ENCODE measurements at regions not wholly inside any gene's neighbourhood (a gene's known extent, or its start where the extent isn't known, plus 50 kb on each side); places are given as distances from the start of the nearest gene placed in this dataset.
"Not testable (repeated sequence)": the region's sequence is repeated elsewhere in the genome, so short reads cannot be mapped to it uniquely, and the experiment has no call there.

DNA sequence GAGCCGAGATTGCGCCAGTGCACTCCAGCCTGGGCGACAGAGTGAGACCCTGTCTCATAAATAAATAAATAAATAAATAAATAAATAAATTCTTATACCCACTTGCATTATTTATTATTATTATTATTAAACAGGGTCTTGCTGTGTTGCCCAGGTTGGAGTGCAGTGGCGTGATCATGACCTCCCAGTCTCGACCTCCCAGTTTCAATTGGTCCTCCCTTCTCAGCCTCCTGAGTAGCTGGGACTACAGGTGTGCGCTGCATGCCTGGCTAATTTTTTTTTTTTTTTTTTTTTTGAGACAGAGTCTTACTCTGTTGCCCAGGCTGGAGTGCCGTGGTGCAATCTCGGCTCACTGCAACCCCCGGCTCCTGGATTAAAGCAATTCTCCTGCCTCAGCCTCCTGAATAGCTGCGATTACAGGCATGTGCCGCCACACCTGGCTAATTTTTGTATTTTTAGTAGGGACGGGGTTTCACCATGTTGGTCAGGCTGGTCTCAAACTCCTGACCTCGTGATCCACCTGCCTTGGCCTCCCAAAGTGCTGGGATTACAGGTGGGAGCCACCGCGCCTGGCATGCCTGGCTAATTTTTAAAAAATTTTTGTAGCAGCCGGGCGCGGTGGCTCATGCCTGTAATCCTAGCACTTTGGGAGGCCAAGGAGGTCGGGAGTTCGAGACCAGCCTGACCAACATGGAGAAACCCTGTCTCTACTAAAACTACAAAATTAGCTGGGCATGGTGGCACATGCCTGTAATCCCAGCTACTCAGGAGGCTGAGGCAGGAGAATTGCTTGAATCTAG is 150.2 kb downstream of the SEC14L1 start:
- DNase-seq: not testable (repeated sequence)

DNA sequence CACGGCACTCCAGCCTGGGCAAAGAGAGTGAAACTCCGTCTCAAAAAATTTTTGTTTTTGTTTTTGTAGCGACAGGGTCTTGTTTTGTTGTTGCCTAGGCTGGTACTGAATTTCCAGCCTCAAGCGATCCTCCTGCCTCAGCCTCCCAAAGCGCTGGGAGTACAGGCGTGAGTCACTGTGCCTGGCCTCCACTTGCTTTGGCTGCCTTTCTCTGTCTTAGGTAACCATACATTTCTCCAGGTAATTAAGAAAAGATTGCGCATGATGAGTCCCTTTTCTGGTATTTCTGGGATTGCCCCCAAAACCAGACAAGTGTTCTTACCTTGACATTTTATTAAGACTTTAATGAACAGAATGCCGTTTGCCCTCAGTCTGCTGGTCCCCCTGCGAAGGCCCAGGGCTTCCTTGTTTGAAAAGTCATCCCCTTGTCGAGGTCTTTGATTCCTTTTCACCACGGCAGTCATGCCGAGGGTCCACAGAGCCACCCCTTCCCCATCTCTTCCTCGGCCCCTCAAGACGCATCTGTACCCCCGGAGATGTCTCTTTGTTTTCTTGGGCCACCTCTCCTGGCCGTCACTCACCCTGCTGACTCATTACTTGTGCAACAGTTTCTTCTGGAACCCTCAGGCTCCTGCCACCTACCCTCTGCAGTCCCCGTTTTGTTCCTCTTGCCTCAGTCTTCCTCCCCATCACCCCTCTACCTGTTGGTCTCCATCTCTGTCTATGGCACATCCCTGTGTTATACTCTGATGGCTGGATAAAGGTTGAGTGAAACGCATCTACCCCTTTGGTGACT is 151.0 kb downstream of the SEC14L1 start:
- DNase-seq: no peak

DNA sequence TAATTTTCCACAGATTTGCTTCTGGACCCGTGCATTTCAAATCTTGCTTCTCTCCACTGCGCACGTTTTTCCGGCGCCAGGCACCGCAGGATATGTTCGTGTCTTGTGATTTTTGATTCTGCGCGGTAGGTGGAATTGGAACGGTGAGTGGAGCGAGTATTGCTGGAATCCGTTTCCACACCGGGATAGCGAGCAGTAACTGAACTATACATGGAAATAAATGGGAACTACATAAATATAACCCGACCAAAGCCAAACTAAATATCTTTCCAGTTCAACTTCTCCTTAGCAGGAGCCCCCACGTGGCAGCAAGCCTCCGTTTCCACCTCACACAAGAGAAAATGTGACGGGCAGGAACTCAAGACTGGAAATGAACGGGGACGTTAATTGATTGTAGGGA is 154.0 kb downstream of the SEC14L1 start:
- DNase-seq: no peak

DNA sequence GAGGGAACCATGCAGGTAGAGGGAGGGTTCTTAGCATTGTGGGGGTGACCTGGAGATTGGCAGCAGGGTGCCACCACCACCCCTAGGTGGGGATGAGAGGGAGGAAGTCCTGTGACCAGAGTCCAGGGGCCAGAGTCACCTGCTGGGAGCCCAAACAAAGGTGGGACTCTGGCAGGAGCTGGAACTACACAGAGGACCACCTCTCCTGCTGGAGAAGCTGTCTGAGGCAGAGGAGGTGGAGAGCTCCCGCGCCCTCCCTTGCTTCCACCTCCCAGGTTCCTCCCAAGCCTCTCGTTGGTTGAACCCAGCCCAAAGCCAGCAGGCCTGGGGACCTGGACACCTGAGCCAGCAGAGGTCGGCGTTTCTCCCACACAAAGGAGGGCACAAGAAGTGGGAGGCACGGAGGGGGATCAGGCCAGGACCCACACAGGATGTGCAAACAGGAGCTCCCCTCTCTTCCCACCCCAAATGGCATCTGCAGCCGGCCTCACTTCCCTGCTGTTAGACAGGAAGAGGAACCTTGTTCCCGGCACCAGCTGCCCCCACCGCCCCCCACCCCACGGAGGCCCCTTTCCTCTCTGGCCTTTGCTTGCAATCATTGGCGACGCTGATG is 154.6 kb downstream of the SEC14L1 start:
- no peak for DNase-seq

DNA sequence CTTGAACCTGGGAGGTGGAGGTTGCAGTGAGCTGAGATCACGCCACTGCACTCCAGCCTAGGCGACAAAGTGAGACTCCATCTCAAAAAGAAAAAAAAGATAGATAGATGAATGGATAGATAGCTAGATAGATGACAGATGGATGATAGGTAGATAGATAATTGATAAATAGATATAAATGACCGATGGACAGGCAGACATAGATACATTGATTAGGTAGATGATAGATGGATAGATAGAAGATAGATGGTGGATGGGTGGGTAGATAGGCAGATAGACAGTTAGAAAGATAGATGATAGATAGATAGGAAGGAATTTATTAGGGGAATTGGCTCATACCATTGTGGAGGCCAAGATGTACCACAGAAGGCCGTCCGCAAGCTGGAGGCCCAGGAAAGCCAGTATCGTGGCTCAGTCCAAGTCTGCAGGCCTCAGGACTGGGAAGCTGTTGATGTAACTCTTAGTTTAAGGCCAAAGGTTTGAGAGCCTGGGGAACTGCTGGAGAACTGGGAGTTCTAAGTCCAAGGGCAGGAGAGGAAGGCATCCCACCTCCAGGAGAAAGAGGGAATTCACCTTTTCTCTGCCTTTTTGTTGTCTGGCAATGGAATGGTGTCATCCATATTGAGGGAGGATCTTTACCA is 156.1 kb downstream of the SEC14L1 start:
- no peak for DNase-seq

DNA sequence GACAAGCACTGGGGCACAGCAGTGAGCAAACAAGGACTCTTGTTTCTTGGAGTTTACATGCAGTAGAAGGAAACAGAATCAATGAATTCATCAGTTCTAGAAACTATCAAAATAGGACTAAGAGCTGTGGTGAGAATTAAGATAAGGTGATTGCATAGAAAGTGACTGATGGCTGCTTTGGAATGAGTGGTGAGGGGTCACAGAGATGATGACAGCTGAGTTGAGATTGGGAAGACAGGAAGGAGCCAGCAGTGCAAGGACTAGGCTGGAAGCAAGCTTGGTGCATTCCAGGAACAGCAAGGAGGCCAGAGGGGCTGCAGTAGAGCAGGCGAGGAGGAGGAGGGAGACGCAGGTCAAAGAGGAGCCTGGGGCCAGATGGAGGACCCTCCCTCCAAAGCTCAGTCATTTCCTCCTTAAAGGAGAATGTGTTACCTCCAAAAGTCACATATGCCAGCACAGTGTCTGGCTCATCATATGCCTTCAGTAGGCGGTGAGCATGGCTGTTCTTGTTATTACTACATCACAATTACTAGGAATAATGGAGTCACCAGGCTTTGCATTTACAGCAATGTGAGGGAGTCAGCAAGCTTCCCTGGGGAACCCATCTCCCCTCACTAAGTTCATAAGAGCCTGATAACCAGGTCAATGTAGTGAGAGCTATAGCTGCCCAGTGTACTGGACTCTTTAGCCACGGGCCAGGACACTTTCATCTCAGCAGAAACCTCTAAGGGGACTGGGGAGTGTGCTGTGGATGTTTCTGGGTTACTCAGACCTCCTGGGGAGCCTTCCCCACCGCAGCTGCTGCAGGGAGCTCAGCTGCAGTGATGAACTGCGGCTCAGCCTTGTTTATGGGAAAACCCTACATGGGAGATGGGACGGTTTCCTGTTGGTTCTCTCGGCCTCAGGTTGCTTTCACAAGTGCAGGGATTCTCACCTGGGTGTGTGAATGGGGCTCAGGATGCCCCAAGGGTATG is 157.2 kb downstream of the SEC14L1 start:
- DNase-seq: no peak

DNA sequence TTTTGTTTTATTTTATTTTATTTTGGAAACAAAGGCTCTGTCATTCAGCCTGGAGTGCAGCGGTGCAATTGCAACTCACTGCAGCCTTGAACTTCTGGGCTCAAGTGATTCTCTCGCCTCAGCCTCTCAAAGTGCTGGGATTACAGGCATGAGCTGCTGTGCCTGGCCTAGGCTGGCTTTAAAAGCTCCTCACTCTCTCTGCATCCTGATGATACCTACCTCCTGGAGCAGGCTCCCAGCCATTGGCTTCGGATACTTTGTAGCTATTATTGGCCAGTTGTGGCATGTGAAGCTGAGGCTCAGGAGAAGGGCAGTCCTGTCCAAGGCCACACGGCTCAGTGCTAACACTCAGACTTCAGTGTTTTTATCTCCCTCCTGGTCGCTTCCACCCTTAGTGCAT is 158.0 kb downstream of the SEC14L1 start:
- no peak for DNase-seq

DNA sequence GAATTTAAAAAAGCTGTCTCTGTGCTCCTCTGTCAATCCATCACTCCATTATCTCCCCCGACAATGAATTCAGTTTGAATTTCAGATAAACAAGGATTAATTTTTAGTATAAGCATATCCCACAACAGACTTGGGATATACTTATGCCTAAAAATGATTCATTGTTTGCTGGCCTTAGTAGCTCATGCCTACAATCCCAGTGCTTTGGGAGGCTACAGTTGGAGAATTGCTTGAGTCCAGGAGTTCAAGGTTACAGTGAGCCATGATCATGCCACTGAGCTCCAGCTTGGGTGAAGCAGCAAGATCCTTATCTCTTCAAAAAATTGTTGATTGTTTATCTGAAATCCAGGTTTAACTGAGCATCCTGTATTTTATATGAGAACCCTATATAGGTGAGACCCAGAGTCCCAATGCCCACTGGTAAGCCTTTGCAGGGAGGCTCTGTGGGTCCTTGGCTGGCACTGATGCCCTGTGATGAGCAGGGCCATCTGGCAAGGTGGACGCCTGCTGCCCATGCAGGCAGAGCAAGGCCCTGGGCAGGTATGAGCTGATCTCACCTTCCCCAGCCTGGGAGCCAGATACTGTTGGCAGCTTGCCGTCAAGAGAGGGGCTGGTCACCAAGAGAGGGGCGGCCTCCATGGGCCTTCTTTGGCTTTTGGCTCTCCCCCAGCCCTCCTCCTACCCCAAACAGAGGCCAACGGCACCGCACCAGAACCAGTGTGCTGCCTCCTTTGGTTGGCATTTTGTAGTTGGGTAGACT is 158.7 kb downstream of the SEC14L1 start:
- DNase-seq: no peak

DNA sequence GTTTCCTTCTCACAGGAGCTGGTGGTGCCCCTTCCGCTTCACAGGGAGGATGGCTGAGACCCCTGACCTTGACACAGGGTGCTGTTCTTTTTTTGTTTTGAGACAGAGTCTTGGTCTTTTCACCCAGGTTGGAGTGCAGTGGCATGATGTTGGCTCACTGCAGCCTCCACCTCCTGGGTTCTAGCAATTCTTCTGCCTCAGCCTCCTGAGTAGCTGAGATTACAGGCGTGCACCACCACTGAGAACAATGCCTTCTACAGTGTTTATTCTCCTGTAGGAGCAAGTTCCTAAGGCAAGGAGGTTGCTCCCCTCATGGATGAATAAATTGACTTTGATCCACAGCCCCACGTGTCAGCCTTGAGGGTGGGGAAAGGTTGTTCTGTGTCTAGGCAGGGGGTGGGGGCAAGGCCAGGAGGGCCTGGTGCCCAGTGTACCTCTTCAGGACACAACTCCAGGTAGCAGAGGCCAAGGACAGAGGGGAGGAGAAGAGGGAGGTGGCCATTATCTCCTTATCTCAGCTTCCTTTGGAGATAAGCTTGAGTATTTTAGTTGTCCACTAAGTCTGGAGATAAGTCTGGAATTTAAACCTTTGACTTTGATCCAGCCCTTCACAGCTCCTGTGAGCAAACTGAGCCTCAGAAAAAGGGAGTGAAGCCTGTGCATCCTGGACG is 159.4 kb downstream of the SEC14L1 start:
- DNase-seq: no peak

DNA sequence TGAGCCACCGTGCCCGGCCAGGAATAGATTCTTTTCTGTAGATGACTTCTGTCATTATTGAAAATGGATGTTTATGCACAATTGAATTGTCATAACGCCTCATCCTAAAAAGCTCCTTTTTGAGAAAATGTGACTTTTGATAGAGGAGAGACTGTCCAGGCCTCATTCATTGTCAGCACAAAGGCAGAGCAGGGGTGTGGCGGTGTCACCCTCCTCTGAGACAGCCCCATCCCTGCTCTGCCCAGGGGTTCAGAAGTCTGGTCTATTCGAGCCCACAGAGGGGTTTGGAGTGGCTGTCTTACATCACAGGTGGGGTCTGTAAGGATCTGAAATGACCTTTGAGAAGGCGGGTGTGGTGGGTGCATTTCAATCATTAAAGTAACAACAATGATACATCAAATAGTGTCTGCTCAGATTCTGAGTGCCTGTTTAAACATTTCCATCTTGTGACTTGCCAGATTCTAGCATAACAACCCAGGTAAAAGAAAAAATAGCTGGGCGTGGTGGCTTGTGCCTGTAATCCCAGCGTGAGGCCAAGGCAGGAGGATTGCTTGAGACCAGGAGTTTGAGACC is 161.0 kb downstream of the SEC14L1 start:
- no peak for DNase-seq

DNA sequence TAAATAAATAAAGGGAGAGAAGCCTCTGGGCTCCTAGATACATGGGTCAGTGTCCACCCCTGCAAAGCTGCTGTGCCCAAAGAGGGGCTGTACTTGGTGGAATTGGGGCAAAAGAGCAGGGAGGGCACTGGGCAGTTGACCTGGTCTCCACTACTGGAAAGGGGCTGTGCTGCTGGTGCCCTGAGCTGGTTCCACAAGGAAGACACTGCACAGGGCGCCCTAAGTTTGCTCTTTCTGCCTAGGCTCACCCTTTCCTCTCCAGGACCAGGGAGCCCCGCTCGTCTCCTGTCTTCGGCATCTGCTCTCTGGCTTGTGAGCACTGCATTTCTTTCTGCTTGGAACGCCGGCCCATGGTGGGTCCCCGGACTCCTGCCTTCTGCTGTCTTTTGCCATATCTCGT is 161.9 kb downstream of the SEC14L1 start:
- no peak for DNase-seq

DNA sequence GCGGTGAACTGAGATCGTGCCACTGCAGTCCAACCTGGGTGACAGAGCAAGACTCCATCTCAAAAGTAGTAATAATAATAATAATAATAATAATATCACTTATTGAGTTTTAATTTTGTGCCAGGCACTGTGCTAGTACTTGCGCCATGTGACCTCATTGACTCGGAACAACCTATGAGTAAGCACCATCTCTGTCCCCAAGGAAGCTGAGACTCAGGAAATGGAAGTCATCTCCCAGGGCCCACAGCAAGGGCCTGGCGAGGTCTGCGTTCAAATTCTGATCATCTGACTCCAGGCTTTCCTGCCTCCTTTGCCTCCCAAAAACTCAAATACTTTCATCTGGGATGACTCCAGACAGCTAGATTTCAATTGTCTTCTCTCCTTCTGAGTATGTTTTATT is 162.9 kb downstream of the SEC14L1 start:
- DNase-seq: no peak

DNA sequence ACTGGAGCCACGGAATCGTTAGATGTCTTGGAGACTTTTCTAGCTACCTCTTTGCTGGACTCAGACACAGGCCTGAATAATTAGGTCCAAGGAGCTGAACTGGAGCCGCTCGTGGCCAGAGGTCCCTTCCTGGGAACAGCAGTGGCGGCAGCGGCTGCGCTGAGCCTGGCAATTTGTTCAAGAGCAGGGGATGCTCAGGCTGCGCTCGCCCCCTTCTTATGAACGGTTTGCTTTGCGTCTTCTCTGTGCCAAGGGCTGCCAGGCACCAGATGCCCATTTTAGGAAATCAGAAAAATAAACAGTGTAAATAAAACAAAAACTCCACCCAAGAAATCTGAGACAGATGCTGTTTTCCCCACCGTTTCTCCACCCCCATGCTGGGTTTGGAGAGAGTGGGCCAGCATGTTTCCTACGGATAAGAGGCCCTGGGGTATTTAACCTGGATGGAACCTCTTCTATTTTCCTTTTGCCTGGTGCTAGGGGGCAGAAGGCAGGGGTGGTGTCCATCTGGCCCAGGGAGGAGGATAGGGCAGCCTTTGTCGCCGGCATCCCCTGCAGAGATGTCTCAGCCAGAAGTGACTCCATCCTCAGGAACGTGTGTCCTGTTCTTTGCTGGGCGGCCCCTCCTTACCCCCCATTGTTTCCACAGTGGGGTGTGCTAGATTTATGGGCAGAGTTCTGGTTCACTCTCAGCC is 163.4 kb downstream of the SEC14L1 start:
- DNase-seq: no peak

DNA sequence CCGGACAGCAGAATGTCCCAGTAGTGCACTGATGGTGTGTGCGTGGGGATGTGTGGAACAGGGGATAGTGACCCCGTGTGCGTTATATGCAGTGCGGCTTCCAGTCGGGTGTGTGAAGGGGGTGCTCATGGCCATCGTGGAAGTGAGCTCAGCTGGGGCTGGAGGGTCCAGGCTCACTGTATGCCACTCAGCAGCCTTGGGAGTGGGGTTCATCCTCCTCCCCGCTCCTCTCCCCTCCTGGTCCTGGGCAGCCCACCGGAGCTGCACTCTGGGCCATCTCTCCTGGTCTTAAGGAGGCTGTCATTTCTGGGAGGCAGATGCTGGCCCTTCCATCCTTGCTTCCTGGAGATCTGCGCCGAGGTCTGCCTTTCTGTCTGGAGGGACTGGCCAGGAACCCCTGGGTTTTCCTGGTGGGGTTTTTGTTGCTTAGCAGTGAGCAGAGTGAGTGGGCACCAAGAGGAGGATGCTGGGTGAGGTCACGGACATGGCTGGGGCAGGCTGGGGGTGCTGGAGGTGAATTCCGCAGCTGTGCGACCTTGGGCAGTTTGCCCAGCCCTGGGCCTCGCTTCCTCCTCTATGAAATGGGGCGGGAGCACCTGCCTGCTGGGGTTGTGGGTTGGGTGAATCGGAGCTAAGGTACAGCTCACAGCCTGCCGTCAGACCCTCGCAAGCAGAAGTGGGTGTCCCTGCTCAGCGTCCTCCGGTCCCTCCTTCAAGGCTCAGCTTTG is 164.1 kb downstream of the SEC14L1 start:
- no peak for DNase-seq

DNA sequence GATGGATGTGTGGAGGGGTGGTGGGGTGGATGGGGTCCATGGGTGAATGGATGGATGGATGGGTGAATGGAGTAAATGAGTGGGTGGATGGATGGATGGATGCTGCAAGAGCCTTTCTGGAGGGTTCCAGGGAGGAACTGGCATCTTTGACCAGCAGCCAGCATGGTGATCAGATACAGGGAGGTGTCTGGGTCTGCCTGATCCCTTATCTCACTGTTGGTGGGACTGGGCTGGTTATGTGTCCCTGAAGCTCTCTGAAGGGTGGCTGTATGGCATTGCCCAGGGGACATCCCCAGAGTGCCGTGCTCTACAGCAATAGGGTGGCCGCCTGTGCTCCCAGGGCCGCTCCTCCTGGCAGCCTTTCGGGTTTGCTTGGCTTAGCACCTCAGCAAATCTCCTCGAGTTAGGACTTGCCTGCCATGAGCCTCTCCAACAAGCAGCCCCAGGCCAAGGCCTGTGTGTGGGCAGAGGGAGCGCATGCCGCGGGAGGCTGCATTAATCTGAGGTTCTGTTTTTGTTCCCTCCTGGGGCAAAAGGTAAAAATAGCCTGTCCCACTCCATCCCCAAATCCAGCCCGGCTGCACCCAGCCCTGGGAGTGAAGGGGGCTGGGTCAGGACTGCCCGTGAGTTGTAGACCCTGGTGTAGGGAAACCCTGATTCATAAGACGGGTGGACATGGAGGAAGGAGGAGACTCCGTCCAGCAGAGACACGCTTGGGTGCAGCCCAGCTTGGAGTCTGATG is 165.4 kb downstream of the SEC14L1 start:
- no peak for DNase-seq

DNA sequence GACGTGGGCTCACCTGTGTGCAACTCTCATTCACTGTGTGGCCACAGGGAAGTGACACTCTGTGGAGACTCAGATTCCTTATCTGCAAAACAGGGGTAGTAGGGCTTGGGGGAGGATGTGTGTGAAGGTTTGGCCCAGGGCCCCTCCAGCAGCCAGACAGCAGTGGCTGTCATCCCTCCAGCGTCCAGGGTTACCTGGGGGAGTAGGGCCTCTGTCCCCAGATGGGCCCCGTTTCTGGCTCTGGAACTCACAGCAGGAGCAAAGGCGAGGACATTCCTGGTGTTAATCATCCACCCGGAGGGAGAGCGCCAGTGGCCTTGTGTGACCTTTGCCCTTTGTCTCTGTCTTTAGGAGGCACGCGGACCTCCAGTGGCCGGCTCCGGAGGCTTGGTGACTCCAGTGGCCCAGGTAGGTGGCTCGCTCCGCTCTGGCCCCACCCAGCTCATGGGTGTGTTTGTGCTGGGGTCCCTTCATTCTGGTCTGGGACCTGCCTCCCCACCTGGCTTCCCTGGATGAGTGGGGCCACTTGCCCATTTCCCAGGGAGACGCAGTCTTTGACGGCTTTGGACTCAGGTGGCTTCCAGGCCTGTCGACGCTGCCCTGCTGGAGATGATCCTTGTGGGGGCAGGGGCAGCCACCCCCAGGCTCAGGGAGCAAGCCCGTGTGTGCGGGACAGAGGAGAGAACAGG is 166.2 kb downstream of the SEC14L1 start:
- DNase-seq: no peak

Measured in skin of body (tissue), 1 donor.